Stomach (tissue), 8 donors: ENCODE measurements at regions not wholly inside any gene's neighbourhood (a gene's known extent, or its start where the extent isn't known, plus 50 kb on each side); places are given as distances from the start of the nearest gene placed in this dataset.

Experiments used
- DNase-seq, 2 donors: peaks; one replicate each; pipeline versions ENCODE4 v3.0.0 to v3.0.0-alpha.2; 2013 to 2019
- H3K27ac ChIP-seq, 5 donors: fragments of 200-600 bp in 4 of 5; sonication (generic) in 4 of 5; one replicate each; pipeline ENCODE4 v1.5.1; 2013 to 2019; ENCODE audit warnings: mild to moderate bottlenecking in 1 of 5, moderate library complexity in 1 of 5
- H3K27me3 ChIP-seq, 3 donors: fragments of 200-600 bp; sonication (generic); one replicate each; pipeline ENCODE4 v1.5.1; 2017 to 2019; ENCODE audit warnings: mixed run types in 1 of 3
- H3K36me3 ChIP-seq, 4 donors: fragments of 200-600 bp; sonication (generic); 1 replicate in 3 of 4; 2 replicates in 1 of 4; pipeline ENCODE4 v1.5.1; 2016 to 2019
- H3K4me1 ChIP-seq, 4 donors: fragments of 200-600 bp; sonication (generic); one replicate each; pipeline ENCODE4 v1.5.1; 2016 to 2019
- H3K4me3 ChIP-seq, 4 donors: fragments of 200-600 bp; sonication (generic) in 3 of 4; one replicate each; pipeline ENCODE4 v1.5.1; 2016 to 2019; ENCODE audit warnings: mild to moderate bottlenecking in 1 of 4
- H3K9me3 ChIP-seq, 4 donors: fragments of 200-600 bp; sonication (generic); one replicate each; pipeline ENCODE4 v1.5.1; 2016 to 2019
- EP300 ChIP-seq: sonication (generic); formaldehyde crosslinking; IDR thresholded peaks from one replicate; pipeline ENCODE4 v1.6.1; 2017; ENCODE audit warnings: antibody characterized with exemption
- POLR2A ChIP-seq, 4 donors: fragments of 450-650 bp; IDR thresholded peaks; one replicate each; pipeline ENCODE4 v1.6.1; 2016; ENCODE audit warnings: antibody characterized with exemption in 4 of 4, control low read depth in 2 of 4, mild to moderate bottlenecking in 1 of 4, moderate library complexity in 1 of 4
- POLR2AphosphoS5 ChIP-seq, 3 donors: sonication (generic); formaldehyde crosslinking; IDR thresholded peaks; one replicate each; pipeline ENCODE4 v1.6.1; 2016; ENCODE audit warnings: antibody characterized with exemption in 3 of 3
- WGBS, 5 donors: extraction: QIAGEN DNeasy Blood & Tissue Kit in 3 of 5; methylation state at CpG; one replicate each; pipeline versions ENCODE4 v1.1.5 to v1.1.7; 2013 to 2018; 5-methylcytosine and 5-hydroxymethylcytosine counted together
- intact Hi-C: fragments of 100-400 bp; cut with DNase I; formaldehyde crosslinking; loops from one replicate; pipeline ENCODE4 v1.15.1; 2023; ENCODE audit warnings: low total_unique reads
- TF ChIP-seq, protein P1 (sequence below), 7 experiments: fragments of 450-650 bp in 4 of 7; fragments of 200-600 bp in 3 of 7; sonication (generic) in 3 of 7; IDR thresholded peaks; one replicate each; pipeline ENCODE4 v1.5.1; 2016 to 2019; ENCODE audit warnings: antibody characterized with exemption in 7 of 7, control low read depth in 2 of 7, mild to moderate bottlenecking in 1 of 7
- donor health status: healthy with polysubstance abuse.
- donor health status: Bipolar disorder and iron deficiency.
- donor health status: healthy.

DNA sequence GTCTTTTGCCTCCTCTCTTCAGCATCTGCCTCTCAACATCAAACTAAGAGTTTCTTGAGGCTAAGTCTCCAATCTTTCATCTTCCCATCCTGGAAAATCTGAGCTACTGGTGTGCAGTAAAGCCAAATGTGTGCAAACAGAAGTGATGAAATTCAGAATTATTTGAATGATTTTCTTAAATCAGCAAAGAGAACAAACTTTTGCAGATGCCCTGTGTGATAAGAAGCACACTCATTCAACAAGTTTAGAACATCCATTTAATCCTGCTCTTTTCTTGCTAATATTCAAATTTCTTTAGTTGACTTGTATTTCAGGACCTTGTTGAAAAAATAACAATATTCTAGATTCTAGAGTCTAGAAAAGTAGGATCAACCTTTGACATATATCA, 1374.9 kb upstream of the CELF4 start:
- Histone ChIP-seq H3K9me3 (peaks cover 0 to 22% (median 5%) of the 10 kb centered on the region in 4 donors), H3K4me1 (no peaks in the 10 kb centered on the region), H3K27me3 (no peaks in the 10 kb centered on the region), H3K4me3 (no peak overlapping the region), H3K36me3 (no peaks in the 10 kb centered on the region), H3K27ac (no peak overlapping the region)
- no peak for DNase-seq
- no peak for TF ChIP-seq POLR2AphosphoS5 (IDR thresholded peaks at IDR 0.05)
- intact Hi-C loops = no loop called here

DNA sequence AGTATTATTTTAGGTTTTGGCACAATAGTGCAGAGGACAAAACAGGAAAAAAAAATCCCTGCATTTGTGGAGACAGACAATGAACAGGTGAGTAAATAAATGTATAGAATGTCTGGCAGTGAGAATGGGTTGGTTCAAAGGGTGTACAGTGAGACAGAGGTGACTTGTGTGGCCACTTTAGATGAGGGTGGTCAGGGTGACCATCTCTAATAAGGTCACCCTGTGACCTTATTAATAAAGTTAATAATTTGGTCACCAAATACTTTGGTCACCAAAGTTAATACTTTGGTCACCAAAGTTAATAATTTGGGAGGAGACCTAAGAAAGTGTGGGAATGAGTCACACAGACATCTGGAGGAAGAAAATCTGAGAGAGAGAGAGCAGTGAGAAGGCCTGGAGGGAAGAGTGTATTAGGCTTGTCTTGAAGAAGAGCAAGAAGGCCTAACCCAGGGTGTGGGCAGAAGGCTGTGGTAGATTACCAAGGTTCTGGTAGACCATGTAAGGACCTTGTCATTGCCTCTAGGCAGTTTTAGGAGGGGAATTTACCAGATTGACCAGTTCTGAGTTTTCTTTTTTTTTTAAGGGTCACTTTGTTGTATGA, 1368.4 kb upstream of the CELF4 start:
- no peak overlapping the region for H3K27ac ChIP-seq
- no peaks in the 10 kb centered on the region for H3K27me3 ChIP-seq
- no peaks in the 10 kb centered on the region for H3K4me1 ChIP-seq
- TF ChIP-seq, protein P1, sequence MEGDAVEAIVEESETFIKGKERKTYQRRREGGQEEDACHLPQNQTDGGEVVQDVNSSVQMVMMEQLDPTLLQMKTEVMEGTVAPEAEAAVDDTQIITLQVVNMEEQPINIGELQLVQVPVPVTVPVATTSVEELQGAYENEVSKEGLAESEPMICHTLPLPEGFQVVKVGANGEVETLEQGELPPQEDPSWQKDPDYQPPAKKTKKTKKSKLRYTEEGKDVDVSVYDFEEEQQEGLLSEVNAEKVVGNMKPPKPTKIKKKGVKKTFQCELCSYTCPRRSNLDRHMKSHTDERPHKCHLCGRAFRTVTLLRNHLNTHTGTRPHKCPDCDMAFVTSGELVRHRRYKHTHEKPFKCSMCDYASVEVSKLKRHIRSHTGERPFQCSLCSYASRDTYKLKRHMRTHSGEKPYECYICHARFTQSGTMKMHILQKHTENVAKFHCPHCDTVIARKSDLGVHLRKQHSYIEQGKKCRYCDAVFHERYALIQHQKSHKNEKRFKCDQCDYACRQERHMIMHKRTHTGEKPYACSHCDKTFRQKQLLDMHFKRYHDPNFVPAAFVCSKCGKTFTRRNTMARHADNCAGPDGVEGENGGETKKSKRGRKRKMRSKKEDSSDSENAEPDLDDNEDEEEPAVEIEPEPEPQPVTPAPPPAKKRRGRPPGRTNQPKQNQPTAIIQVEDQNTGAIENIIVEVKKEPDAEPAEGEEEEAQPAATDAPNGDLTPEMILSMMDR (IDR thresholded peaks at IDR 0.05) = no peak
- TF ChIP-seq POLR2AphosphoS5 (IDR thresholded peaks at IDR 0.05) (no peak), POLR2A (IDR thresholded peaks at IDR 0.05) (no peak), EP300 (no peak)
- H3K9me3 ChIP-seq = no peaks in the 10 kb centered on the region
- H3K4me3 ChIP-seq = no peak overlapping the region
- intact Hi-C loops = no loop called here
- no peaks in the 10 kb centered on the region for H3K36me3 ChIP-seq
- DNase-seq = no peak

DNA sequence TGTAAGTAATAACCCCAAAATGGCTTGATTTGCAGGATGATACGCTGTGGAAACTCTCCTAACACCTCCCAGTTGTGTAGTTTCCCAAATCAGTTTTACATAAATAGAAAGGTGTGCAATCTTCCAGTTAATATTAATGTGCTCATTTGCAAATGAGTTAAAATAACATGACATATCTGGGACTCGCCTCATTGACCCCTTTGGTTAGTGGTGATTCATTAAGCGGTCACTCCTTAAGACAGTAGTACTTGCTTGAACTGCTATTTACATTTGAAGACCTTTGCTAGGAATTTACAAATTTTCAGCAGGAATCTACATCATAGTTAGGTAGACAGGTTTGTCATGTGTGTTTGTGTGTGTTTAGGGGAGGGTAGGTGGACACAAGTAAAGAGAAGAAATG, 1367.7 kb upstream of the CELF4 start:
- Histone ChIP-seq H3K27ac (no peak overlapping the region), H3K4me1 (no peaks in the 10 kb centered on the region), H3K9me3 (no peaks in the 10 kb centered on the region), H3K4me3 (no peak overlapping the region), H3K36me3 (no peaks in the 10 kb centered on the region), H3K27me3 (no peaks in the 10 kb centered on the region)
- TF ChIP-seq, protein P1 (IDR thresholded peaks at IDR 0.05) = no peak
- TF ChIP-seq EP300 = no peak
- no peak for TF ChIP-seq POLR2A (IDR thresholded peaks at IDR 0.05)
- TF ChIP-seq POLR2AphosphoS5 (IDR thresholded peaks at IDR 0.05) = no peak
- intact Hi-C loops = no loop called here
- DNase-seq = no peak
- 79 to 85% (median 84%) methylated on average over 3 of the region's 3 CpGs for WGBS, 5 donors

DNA sequence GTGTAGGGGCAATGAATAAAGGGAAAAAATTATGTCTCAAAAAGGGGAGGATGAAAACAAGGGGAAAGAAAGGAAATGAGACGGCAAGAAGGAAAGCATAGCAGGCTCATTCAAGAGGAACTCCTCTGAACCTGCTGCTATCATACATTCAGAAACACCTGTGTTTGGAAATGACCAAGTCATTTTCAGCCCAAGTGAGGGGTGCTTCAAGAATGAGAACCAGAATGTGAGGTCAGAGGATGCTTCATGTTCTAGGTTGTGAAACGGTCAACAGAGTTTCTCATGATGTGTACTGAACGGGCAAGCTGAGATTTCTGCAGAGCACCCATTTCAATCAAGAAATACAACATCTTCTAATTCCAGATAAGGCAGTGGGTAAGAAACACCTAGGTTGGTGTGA, 1367.2 kb upstream of the CELF4 start:
- Histone ChIP-seq H3K9me3 (no peaks in the 10 kb centered on the region), H3K4me1 (no peaks in the 10 kb centered on the region), H3K27ac (no peak overlapping the region), H3K4me3 (no peak overlapping the region), H3K27me3 (no peaks in the 10 kb centered on the region), H3K36me3 (no peaks in the 10 kb centered on the region)
- no peak for TF ChIP-seq EP300
- TF ChIP-seq, protein P1 (IDR thresholded peaks at IDR 0.05) = no peak
- intact Hi-C loops = no loop called here
- DNase-seq = no peak
- WGBS, 5 donors = 74 to 90% (median 85%) methylated on average over 3 of the region's 3 CpGs

DNA sequence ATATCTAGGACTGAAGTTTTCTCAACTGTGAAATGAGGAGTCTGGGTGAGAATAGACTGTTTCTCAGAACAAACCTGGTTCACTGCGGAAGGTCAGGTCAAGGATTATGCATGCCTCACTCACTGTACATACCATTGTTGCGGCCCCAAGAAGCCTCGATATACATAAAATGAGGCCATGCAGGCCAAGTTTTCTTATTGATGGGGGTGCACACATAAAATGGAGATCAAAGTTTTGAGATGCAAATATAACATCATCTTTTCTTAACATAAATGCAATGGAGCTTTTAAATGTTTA, 1366.1 kb upstream of the CELF4 start:
- Histone ChIP-seq H3K9me3 (no peaks in the 10 kb centered on the region), H3K36me3 (no peaks in the 10 kb centered on the region), H3K4me3 (no peak overlapping the region), H3K27me3 (no peaks in the 10 kb centered on the region), H3K27ac (no peak overlapping the region), H3K4me1 (no peaks in the 10 kb centered on the region)
- no peak for DNase-seq
- TF ChIP-seq POLR2AphosphoS5 (IDR thresholded peaks at IDR 0.05) (no peak), EP300 (no peak), POLR2A (IDR thresholded peaks at IDR 0.05) (no peak)
- TF ChIP-seq, protein P1 (IDR thresholded peaks at IDR 0.05) = no peak
- 88 to 97% (median 93%) methylated on average over 3 of the region's 3 CpGs for WGBS, 5 donors
- intact Hi-C loops = no loop called here
